GM18505 (cell line): ENCODE measurements at regions not wholly inside any gene's neighbourhood (a gene's known extent, or its start where the extent isn't known, plus 50 kb on each side); places are given as distances from the start of the nearest gene placed in this dataset.

ENCODE experiments used
- ATAC-seq: cut with Tn5 transposase; IDR thresholded peaks from one replicate; pipeline ENCODE4 v1.9.1; 2021; ENCODE audit not compliant: unreplicated experiment
- POLR2A ChIP-seq: IDR thresholded peaks from 4 replicates; pipeline ENCODE4 v1.6.1; 2011; ENCODE audit warnings: borderline replicate concordance; ENCODE audit not compliant: insufficient read depth, insufficient read length; ENCODE audit errors: extremely low read depth

GRCh38 chr12:34376133-34376799 is 354.0 kb downstream of the ALG10 start:
- ATAC-seq = no peak
- TF ChIP-seq POLR2A = no peak

DNA sequence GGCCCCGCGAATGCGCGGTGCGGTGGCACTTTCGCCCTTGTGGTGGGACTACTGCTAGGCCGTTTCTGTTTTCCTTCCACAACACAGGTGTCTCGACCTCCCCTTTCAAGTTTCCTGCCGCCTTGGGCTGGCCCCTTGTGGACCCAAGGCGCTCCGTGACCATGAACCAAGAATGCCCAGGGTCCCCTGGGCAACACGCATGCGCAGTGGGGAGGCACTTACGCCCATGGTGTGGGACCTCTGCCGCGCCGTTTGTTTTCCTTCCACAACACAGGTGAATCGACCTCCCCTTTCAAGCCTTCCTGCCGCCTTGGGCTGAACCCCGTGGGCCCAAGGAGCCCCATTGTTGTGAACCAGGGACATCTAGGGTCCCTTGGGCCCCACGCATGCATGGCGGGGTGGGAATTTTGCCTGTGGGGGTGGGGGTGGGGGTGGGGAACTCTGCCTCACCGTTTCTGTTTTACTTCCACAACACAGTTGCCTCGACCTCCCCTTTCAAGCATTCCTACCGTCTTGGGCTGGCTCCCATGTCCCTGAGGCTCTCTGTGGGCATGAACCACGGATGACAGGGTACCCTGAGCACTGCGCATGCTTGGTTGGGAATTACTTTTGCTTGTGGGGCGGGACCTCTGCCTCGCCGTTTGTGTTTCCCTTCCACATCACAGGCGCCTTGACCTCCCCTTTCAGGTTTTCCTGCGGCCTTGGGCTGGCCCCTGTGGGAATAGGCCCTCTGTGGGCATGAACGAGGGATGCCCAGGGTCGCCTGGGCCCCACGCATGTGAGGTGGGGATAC is 355.1 kb downstream of the ALG10 start:
- no peak for ATAC-seq
- no peak for TF ChIP-seq POLR2A

DNA sequence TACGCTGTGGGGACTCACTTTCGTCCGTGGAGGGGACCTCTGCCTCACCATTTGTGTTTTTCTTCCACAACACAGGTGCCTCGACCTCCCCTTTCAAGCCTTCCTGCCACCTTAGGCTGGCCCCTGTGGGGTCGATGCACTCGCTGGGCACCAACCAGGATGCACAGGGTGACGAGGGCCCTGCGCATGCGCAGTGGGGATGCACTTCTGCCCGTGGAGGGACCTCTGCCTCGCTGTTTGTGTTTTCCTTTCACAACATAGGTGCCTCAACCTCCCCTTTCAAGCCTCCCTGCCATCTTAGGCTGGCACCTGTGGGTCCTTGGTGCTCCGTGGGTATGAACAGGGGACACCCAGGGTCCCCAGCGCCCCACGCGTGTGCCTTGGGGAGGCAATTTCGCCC is 356.8 kb downstream of the ALG10 start:
- no peak for TF ChIP-seq POLR2A
- ATAC-seq = no peak

GRCh38 chr12:34384693-34385092 is 362.4 kb downstream of the ALG10 start:
- no peak for ATAC-seq
- TF ChIP-seq POLR2A = no peak

DNA sequence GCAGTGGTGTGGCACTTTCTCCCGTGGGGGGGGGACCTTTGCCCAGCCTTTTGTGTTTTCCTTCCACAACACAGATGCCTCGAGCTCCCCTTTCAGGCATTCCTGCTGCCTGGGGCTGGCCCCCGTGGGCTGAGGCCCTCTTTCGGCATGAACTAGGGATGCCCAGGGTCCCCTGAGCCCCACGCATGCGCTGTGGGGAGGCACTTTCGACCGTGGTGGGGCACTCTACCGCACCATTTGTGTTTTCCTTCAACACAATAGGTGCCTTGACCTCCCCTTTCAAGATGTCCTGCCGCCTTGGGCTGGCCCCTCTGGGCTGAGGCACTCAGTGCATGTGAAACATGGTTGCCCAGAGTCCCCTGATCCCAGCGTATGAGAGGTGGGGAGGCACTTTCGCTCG is 363.7 kb downstream of the ALG10 start:
- ATAC-seq = no peak
- TF ChIP-seq POLR2A = no peak

DNA sequence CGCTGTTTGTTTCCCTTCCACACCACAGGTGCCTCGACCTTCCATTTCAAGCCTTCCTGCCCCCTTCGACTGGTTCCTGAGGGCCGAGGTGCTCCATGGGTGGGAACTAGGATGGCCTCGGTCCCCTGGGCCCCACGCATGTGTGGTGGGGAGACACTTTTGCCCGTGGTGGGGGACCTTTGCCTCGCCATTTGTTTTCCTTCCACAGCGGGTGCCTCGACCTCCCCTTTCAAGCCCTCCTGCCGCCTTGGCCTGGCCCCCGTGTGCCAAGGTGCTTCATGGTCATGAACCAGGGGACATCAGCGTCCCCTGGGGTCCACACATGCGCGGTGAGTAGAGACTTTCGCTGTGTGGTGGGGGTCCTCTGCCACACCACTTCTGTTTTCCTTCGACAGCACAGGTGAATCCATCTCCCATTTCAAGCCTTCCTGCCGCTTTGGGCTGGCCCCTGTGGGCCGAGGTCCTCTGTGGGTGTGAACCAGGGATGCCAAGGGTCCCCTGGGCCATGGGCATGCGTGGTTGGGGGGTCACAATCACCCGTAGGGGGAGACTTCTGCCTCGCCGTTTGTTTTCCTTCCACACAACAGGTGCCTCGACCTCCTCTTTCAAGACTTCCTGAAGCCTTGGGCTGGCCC is 364.4 kb downstream of the ALG10 start:
- ATAC-seq = no peak
- TF ChIP-seq POLR2A = no peak

- no peak for ATAC-seq
- TF ChIP-seq POLR2A = no peak
These were observed 365.7 kb downstream of the ALG10 start for GRCh38 chr12:34387711-34388635.

DNA sequence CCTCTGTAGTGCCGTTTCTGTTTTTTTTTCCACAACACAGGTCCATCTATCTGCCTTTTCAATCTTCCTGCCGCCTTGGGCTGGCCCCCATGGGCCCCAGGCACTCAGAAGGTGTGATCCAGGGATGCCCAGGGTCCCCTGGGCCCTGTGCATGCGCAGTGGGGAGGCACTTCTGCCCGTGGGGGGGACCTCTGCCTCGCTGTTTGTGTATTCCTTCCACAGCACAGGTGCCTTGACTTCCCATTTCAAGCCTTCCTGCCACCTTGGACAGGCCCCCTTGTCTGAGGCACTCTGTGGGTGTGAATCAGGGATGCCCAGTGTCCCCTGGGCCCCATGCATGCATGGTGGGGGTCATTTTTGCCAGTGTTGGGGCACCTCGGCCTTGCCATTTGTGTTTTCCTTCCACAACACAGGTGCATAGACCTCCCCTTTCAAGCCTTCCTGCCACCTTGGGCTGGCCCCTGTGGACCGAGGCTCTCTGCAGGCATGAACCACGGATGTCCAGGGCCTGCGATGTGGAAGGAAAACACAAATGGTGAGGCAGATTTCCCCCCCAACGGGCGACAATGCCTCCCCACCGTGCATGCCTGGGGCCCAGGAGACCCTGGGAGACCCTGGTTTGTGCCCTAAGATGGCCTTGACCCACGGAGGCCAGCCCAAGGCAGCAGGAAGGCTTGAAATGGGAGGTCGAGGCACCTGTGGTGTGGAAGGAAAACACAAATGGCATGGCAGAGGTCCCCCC is 366.5 kb downstream of the ALG10 start:
- ATAC-seq = no peak
- no peak for TF ChIP-seq POLR2A

- ATAC-seq = no peak
- no peak for TF ChIP-seq POLR2A
These were observed 367.3 kb downstream of the ALG10 start for GRCh38 chr12:34389378-34390170.

DNA sequence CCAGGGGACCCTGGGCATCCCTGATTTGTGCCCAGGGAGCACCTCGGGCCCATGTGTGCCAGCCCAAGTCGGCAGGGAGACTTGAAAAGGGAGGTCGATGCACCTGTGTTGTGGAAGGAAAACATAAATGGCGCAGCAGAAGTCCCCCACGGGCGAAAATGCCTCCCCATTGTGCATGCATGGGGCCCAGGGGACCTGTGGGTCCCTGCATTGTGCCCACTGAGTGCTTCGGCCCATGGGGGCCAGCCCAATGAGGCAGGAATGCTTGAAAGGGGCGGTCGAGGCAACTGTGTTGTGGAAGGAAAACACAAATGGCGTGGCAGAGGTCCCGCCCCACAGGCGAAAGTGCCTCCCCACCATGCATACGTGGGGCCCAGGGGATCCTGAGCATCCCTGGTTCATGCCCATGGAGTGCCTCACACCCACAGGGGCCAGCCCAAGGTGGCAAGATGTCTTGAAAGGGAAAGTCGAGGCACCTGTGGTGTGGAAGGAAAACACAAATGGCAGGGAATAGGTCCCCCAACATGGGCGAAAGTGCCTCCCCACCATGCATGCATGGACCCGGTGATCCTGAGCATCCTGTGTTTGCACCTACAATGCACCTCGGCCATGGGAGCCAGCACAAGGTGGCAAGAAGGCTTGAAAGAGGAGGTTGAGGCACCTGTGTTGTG is 368.0 kb downstream of the ALG10 start:
- TF ChIP-seq POLR2A = no peak
- ATAC-seq = no peak
